ENCODE measurements at regions not wholly inside any gene's neighbourhood (a gene's known extent, or its start where the extent isn't known, plus 50 kb on each side); places are given as distances from the start of the nearest gene placed in this dataset.

- DNase-seq (ENCODE audit: low spot score): no peak
- H3K27ac ChIP-seq: no peak overlapping the region
- POLR2A ChIA-PET (ENCODE audit: low non-redundant PET): no interaction called here
- no peak for TF ChIP-seq CTCF (conservative IDR thresholded peaks at IDR 0.05; ENCODE audit: low read depth)
- CTCF ChIA-PET: no interaction called here
Observed at GRCh38 chr1:98382586-98382985, 278.9 kb upstream of the SNX7 start.

GRCh38 chr1:98374098-98374497 is 287.4 kb upstream of the SNX7 start:
- POLR2A ChIA-PET (ENCODE audit: low non-redundant PET): no interaction called here
- H3K27ac ChIP-seq: no peak overlapping the region
- no peak for DNase-seq (ENCODE audit: low spot score)
- CTCF ChIA-PET: interaction anchor here (0.9 kb wide), 1 partner anchor 323 kb away, joined by 4 read pairs; no protein-coding TSS in a partner anchor
- TF ChIP-seq CTCF (conservative IDR thresholded peaks at IDR 0.05; ENCODE audit: low read depth): no peak

DNA sequence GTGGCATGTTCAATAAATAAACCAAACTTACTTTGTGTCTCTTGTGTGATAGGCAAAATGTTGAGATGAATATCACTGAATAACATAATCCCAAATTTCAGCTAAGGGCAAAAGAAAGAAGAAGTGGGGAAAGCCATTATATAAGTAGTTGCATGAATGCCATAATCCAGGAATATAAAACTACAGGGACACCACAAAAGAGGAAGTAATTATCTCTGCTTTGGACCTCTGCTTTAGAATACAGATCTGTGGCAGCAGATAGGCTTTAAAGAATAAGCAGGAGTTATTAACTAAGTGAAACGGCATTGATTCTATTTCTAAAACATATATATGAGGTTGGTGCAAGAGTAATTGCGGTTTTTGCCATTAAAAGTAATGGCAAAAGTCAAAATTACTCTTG is 288.5 kb upstream of the SNX7 start:
- no peak overlapping the region for H3K27ac ChIP-seq
- ChIA-PET POLR2A (ENCODE audit: low non-redundant PET) (no interaction called here), CTCF (interaction anchor here (0.6 kb wide), 1 partner anchor 342 kb away, joined by 3 read pairs; no protein-coding TSS in a partner anchor)
- TF ChIP-seq CTCF (conservative IDR thresholded peaks at IDR 0.05; ENCODE audit: low read depth): no peak
- DNase-seq (ENCODE audit: low spot score): no peak

- DNase-seq (ENCODE audit: low spot score): no peak
- ChIA-PET CTCF (no interaction called here), POLR2A (ENCODE audit: low non-redundant PET) (no interaction called here)
- no peak for TF ChIP-seq CTCF (conservative IDR thresholded peaks at IDR 0.05; ENCODE audit: low read depth)
- no peak overlapping the region for H3K27ac ChIP-seq
Observed at GRCh38 chr1:98371764-98372163, 289.8 kb upstream of the SNX7 start.

DNA sequence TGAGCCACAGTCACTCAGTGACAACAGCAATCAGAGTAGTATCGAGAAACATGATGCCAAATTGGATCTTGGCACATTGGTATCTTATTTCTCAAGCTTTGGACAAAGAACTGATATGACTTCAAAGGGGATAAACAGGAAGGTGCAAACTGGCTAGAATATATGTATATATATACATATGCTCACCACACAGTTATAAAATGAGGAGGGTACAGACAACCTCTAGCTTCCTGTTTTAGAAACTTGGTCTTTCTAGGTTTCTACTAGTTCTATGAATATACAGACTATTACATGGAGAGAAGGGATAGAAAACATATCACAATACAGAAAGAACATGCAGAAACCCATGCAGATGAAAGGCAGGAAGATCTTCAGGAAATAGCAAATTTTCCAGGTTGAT is 292.1 kb upstream of the SNX7 start:
- ChIA-PET POLR2A (ENCODE audit: low non-redundant PET) (no interaction called here), CTCF (interaction anchor here (0.5 kb wide), 1 partner anchor 26 kb away, joined by 8 read pairs; no protein-coding TSS in a partner anchor)
- DNase-seq (ENCODE audit: low spot score): no peak
- H3K27ac ChIP-seq: no peak overlapping the region
- TF ChIP-seq CTCF (conservative IDR thresholded peaks at IDR 0.05; ENCODE audit: low read depth): no peak

DNA sequence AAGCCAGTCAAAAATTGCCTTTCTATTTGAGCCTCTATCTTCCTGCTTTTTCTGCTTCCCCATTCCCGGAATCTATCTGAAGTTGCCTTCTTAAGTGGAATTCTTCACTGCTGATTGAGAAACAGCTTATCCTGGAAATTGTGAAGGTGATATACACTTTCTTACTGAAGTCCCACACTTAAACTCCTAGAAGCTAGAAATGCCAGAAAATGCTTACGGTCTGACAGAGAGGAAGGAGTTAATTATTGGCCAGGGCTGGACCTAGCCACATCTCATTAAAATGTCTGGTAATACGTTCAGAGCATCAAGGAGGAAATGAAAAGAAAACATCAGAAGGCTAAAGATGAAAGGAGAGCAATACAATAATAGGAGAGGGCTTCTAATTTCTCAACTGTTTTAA is 292.5 kb upstream of the SNX7 start:
- POLR2A ChIA-PET (ENCODE audit: low non-redundant PET): no interaction called here
- CTCF ChIA-PET: interaction anchor here (0.5 to 0.6 kb wide), 2 partner anchors 25 to 257 kb away, joined by 3 to 8 read pairs; no protein-coding TSS in a partner anchor
- no peak overlapping the region for H3K27ac ChIP-seq
- no peak for TF ChIP-seq CTCF (conservative IDR thresholded peaks at IDR 0.05; ENCODE audit: low read depth)
- no peak for DNase-seq (ENCODE audit: low spot score)

GRCh38 chr1:98367426-98367825 is 294.1 kb upstream of the SNX7 start:
- CTCF ChIA-PET: no interaction called here
- no peak for TF ChIP-seq CTCF (conservative IDR thresholded peaks at IDR 0.05; ENCODE audit: low read depth)

More at GRCh38 chr1:98367426-98367825, 294.1 kb upstream of the SNX7 start:
- POLR2A ChIA-PET (ENCODE audit: low non-redundant PET): no interaction called here
- no peak overlapping the region for H3K27ac ChIP-seq
- no peak for DNase-seq (ENCODE audit: low spot score)

Data from RWPE1 (cell line).